Suprapubic skin (tissue), 4 donors: ENCODE measurements at regions not wholly inside any gene's neighbourhood (a gene's known extent, or its start where the extent isn't known, plus 50 kb on each side); places are given as distances from the start of the nearest gene placed in this dataset.

Experiments
- DNase-seq, 2 donors: peaks; one replicate each; pipeline ENCODE4 v3.0.0-alpha.2; 2019; ENCODE audit warnings: low spot score in 2 of 2
- H3K27ac ChIP-seq: fragments of 200-600 bp; sonication (generic); one replicate; pipeline ENCODE4 v1.5.1; 2019
- H3K27me3 ChIP-seq: fragments of 200-600 bp; sonication (generic); one replicate; pipeline ENCODE4 v1.5.1; 2019
- H3K36me3 ChIP-seq: fragments of 200-600 bp; sonication (generic); one replicate; pipeline ENCODE4 v1.5.1; 2019
- H3K4me1 ChIP-seq: fragments of 200-600 bp; sonication (generic); one replicate; pipeline ENCODE4 v1.5.1; 2019
- H3K4me3 ChIP-seq: fragments of 200-600 bp; sonication (generic); one replicate; pipeline ENCODE4 v1.5.1; 2019; ENCODE audit warnings: mild to moderate bottlenecking
- H3K9me3 ChIP-seq: fragments of 200-600 bp; sonication (generic); one replicate; pipeline ENCODE4 v1.5.1; 2019
- CTCF ChIP-seq, 2 donors: fragments of 200-600 bp in 1 of 2; fragments of 450-650 bp in 1 of 2; sonication (generic) in 1 of 2; IDR thresholded peaks; one replicate each; pipeline ENCODE4 v1.5.1; 2016 to 2019; ENCODE audit warnings: antibody characterized with exemption in 2 of 2, mild to moderate bottlenecking in 1 of 2, moderate library complexity in 1 of 2
- EP300 ChIP-seq: sonication (generic); formaldehyde crosslinking; IDR thresholded peaks from one replicate; pipeline ENCODE4 v1.6.1; 2017; ENCODE audit warnings: antibody characterized with exemption
- POLR2A ChIP-seq, 2 donors: fragments of 450-650 bp; IDR thresholded peaks; one replicate each; pipeline ENCODE4 v1.6.1; 2017; ENCODE audit warnings: antibody characterized with exemption in 2 of 2, mild to moderate bottlenecking in 2 of 2, moderate library complexity in 2 of 2
- POLR2AphosphoS5 ChIP-seq, 3 donors: sonication (generic); formaldehyde crosslinking; IDR thresholded peaks; one replicate each; pipeline ENCODE4 v1.6.1; 2017; ENCODE audit warnings: antibody characterized with exemption in 3 of 3
- WGBS: methylation state at CpG from one replicate; pipeline ENCODE4 v1.1.5; 2018; 5-methylcytosine and 5-hydroxymethylcytosine counted together

GRCh38 chr20:60760256-60761000 lies 491.6 kb upstream of the CDH4 start:
- H3K27ac ChIP-seq = no peak overlapping the region
- peaks cover 4% of the 10 kb centered on the region for H3K27me3 ChIP-seq
- 56% methylated on average over 6 of the region's 6 CpGs for WGBS
- DNase-seq = no peak
- no peak for TF ChIP-seq POLR2AphosphoS5 (IDR thresholded peaks at IDR 0.05)
- TF ChIP-seq POLR2A (IDR thresholded peaks at IDR 0.05) = no peak
- no peak for TF ChIP-seq EP300
- TF ChIP-seq CTCF (IDR thresholded peaks at IDR 0.05) = no peak
- no peaks in the 10 kb centered on the region for H3K36me3 ChIP-seq
- H3K9me3 ChIP-seq = no peaks in the 10 kb centered on the region
- H3K4me3 ChIP-seq = no peak overlapping the region
- H3K4me1 ChIP-seq = no peaks in the 10 kb centered on the region

GRCh38 chr20:60761056-60761455 lies 491.0 kb upstream of the CDH4 start:
- DNase-seq = no peak
- WGBS = 37% methylated on average over 9 of the region's 9 CpGs
- H3K27ac ChIP-seq = no peak overlapping the region

GRCh38 chr20:60762386-60762785 lies 489.7 kb upstream of the CDH4 start:
- 95% methylated on average over 6 of the region's 6 CpGs for WGBS

More at GRCh38 chr20:60761056-60761455, 491.0 kb upstream of the CDH4 start:
- TF ChIP-seq EP300 (no peak), POLR2A (IDR thresholded peaks at IDR 0.05) (no peak), CTCF (IDR thresholded peaks at IDR 0.05) (no peak), POLR2AphosphoS5 (IDR thresholded peaks at IDR 0.05) (no peak)
- H3K27me3 ChIP-seq = peaks cover 4% of the 10 kb centered on the region
- no peaks in the 10 kb centered on the region for H3K36me3 ChIP-seq
- no peaks in the 10 kb centered on the region for H3K9me3 ChIP-seq
- no peak overlapping the region for H3K4me3 ChIP-seq
- no peaks in the 10 kb centered on the region for H3K4me1 ChIP-seq

GRCh38 chr20:60764328-60764727 lies 487.7 kb upstream of the CDH4 start:
- Histone ChIP-seq H3K27ac (no peak overlapping the region), H3K4me3 (no peak overlapping the region), H3K9me3 (no peaks in the 10 kb centered on the region), H3K36me3 (no peaks in the 10 kb centered on the region), H3K27me3 (peaks cover 4% of the 10 kb centered on the region), H3K4me1 (no peaks in the 10 kb centered on the region)
- TF ChIP-seq POLR2AphosphoS5 (IDR thresholded peaks at IDR 0.05) (no peak), POLR2A (IDR thresholded peaks at IDR 0.05) (no peak), CTCF (IDR thresholded peaks at IDR 0.05) (no peak), EP300 (no peak)
- 97% methylated on average over 4 of the region's 4 CpGs for WGBS
- no peak for DNase-seq

More at GRCh38 chr20:60762386-60762785, 489.7 kb upstream of the CDH4 start:
- TF ChIP-seq EP300 (no peak), POLR2AphosphoS5 (IDR thresholded peaks at IDR 0.05) (no peak), POLR2A (IDR thresholded peaks at IDR 0.05) (no peak), CTCF (IDR thresholded peaks at IDR 0.05) (no peak)
- H3K27me3 ChIP-seq = peaks cover 4% of the 10 kb centered on the region
- DNase-seq = no peak
- H3K4me3 ChIP-seq = no peak overlapping the region
- H3K9me3 ChIP-seq = no peaks in the 10 kb centered on the region
- H3K4me1 ChIP-seq = no peaks in the 10 kb centered on the region
- H3K27ac ChIP-seq = no peak overlapping the region
- H3K36me3 ChIP-seq = no peaks in the 10 kb centered on the region

- WGBS = 86% methylated on average over 9 of the region's 9 CpGs
These were observed 487.3 kb upstream of the CDH4 start for GRCh38 chr20:60764771-60765170.

More at GRCh38 chr20:60764771-60765170, 487.3 kb upstream of the CDH4 start:
- H3K4me3 ChIP-seq = no peak overlapping the region
- H3K27me3 ChIP-seq = peaks cover 4% of the 10 kb centered on the region
- H3K36me3 ChIP-seq = no peaks in the 10 kb centered on the region
- no peaks in the 10 kb centered on the region for H3K9me3 ChIP-seq
- no peak for TF ChIP-seq POLR2A (IDR thresholded peaks at IDR 0.05)
- TF ChIP-seq EP300 = no peak
- TF ChIP-seq CTCF (IDR thresholded peaks at IDR 0.05) = no peak
- no peak for TF ChIP-seq POLR2AphosphoS5 (IDR thresholded peaks at IDR 0.05)
- no peak overlapping the region for H3K27ac ChIP-seq
- H3K4me1 ChIP-seq = no peaks in the 10 kb centered on the region
- no peak for DNase-seq
